Urothelium cell line (cell line): ENCODE measurements at regions not wholly inside any gene's neighbourhood (a gene's known extent, or its start where the extent isn't known, plus 50 kb on each side); places are given as distances from the start of the nearest gene placed in this dataset.
"Not testable (repeated sequence)": the region's sequence is repeated elsewhere in the genome, so short reads cannot be mapped to it uniquely, and the experiment has no call there.

Experiments used
- DNase-seq: peaks from one replicate; pipeline ENCODE4 v3.0.0; 2011; ENCODE audit warnings: low spot score, mixed read lengths
- FAIRE-seq: peaks from 2 replicates; lab custom pipeline; 2011; peaks lifted over from hg19 to GRCh38; lab: Jason Lieb, UNC

DNA sequence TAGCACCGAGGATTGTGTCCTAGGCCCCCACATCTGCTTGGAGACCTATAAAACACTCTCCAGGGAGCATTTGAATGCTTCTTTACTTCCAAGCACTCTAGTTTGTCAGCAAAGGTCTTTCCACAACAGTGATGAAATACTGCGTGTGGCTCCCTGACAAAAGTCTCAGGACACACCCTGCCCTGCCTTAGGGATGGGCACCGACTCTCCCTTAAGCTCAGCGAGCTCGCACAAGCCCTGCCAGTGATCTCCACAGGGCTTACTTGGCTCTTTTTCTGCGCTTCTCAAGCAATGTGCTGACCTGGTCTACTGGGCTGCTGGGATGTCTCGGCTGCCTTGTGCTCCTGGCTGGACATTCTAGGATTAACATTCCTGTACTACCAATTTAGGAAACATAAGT is 84.3 kb upstream of the MPP7 start:
- FAIRE-seq, result no peak
- no peak for DNase-seq

DNA sequence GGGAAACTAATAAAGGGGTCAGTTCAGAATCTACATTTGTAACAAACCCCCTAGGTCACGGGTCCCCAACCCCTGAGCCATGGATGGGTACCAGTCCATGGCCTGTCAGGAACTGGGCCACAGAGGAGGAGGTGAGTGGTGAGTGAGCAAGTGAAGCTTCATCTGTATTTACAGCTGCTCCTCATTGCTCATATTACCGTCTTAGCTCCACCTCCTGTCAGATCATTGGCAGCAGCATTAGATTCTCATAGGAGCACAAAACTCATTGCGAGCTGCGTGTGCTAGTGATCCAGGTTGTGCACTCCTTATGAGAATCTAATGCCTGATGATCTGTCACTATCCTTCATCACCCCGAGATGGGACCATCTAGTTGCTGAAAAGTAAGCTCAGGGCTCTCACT is 88.4 kb upstream of the MPP7 start:
- DNase-seq (no peak), FAIRE-seq (peak; percentile 35)

DNA sequence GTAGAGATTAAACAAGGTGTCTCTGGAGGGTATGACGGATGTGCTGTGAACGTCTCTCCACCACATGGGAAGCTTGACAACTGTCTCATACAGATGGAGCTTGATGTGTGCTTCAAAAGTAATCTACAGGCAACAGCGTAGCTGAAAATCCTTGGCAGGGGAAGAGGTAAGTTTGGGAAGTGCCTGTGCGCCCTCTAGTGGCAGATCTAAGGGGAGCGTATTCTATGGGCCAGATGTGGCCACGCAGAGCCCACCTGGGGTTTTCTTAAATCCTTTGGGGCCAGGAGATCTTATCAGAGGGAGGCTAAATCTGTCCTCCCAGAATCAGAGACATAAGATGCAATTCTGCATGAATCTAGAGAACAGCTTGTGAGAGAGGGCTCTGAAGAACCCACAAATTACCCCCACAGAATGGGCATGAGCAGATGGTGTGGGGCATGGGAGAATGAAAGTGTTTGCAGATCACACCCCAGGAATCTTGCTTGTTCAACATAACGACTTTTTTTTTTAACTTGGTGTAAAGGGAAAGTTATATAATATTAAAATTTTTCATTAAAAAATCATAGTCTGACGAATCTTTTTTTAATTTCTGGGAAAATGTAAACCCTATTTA is 91.2 kb upstream of the MPP7 start:
- FAIRE-seq, result peak; percentile 20
- peak; percentile 67 for DNase-seq

DNA sequence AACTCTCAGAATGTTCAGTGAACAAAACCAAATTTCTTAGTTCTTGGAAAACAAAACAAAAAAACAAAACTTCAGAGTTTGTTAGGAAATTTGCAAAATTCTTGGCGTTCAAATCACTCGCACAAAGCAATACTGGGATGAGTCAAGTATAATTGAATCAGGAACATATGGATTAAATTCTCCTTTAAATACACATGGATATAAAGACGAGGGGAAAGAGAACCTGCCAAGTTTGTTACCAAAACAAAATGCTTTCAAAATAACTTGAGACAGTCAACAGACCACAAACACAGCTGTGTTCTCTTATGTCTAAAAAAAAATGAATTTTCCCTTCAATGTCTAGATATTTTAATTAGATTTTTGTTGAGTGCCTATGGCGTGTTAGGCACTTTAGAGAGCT is 93.5 kb upstream of the MPP7 start:
- no peak for FAIRE-seq
- no peak for DNase-seq

- FAIRE-seq, result no peak
Measured at GRCh38 chr10:28397229-28397628, 94.4 kb upstream of the MPP7 start.

GRCh38 chr10:28400176-28400575 is 97.3 kb upstream of the MPP7 start:
- DNase-seq (no peak), FAIRE-seq (no peak)

More at GRCh38 chr10:28397229-28397628, 94.4 kb upstream of the MPP7 start:
- DNase-seq, result no peak

DNA sequence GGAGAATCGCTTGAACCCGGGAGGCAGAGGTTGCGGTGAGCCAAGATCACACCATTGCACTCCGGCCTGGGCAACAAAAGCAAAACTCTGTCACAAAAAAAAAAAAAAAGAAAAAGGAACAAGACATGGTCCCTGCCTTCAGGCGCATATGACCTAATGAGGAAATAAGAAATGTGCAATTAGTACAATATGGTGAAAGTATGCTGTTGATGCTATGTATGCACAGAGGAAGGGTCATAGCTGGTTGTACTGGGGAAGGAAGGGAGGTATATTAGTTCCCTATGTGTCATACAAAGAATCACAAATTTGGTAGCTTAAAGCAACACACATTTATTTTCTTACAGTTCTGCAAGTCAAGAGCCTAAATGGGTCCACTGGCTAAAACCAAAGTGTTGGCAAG is 97.8 kb upstream of the MPP7 start:
- FAIRE-seq (no peak), DNase-seq (no peak)

DNA sequence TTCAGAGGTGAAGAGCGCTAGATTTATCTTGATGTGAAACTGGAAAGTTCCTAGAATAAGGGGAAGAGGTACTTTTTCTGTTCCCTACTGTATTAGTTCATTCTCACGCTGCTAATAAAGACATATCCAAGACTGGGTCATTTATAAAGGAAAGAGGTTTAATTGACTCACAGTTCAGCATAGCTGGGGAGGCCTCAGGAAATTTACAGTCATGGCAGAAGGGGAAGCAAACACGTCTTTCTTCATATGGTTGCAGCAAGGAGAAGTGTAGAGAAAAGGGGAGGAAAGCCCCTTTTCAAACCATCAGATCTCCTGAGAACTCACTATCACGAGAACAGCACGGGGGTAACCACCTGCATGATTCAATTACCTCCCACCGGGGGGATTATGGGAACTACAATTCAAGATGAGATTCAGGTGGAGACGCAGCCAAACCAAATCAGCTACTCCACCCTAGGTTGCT is 99.8 kb upstream of the MPP7 start:
- FAIRE-seq, result not testable (repeated sequence)

DNA sequence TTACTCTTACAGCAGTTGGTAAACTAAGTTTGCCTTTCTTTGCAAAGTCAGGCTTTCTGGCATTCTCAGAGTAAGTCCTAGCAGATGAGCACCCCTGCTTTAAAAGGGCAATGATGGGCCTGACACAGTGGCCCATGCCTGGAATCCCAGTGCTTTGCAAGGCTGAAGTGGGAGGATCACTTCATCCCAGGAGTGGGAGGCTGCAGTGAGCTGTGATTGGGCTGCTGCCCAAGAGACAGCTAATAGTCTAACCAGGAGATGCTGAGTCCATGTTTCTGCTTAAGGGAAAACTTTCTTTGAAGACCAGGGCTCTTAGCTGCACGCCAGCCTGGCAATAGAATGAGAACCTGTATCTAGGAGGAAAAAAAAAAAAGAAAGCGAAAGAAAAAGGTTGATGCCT is 100.2 kb upstream of the MPP7 start:
- FAIRE-seq, result no peak

More for the DNA sequence above, 99.8 kb upstream of the MPP7 start:
- DNase-seq, result not testable (repeated sequence)

DNA sequence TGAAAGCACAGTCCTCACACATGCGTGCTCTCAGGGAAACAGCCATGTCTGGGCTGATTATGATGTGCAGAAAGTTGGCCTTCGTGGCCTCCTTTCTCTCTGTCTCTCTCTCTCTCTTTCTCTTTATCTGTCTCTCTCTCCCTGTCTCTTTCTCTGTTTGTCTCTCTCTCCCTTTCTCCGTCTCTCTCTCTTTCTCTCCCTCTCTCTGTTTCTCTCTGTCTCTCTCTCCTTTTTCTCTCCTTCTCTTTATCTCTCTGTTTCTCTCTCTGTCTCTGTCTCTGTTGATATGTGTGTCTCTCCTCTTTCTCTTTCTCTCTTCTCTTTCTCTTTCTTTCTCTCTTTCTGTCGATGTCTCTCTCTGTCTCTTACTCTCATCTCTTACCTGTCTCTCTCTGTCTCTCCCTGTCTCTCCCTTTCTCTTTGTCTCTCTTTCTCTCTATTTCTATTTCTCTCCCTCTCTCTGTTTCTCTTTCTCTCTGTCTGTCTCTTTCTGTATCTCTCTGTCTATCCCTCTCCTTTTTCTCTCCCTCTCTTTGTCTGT is 105.4 kb upstream of the MPP7 start:
- FAIRE-seq, result no peak
- DNase-seq, result no peak

More for the DNA sequence above, 100.2 kb upstream of the MPP7 start:
- DNase-seq, result no peak

- FAIRE-seq, result no peak
- no peak for DNase-seq
Measured at GRCh38 chr10:28410420-28411135, 107.7 kb upstream of the MPP7 start.

- FAIRE-seq (no peak), DNase-seq (no peak)
Measured at GRCh38 chr10:28411136-28411460, 108.2 kb upstream of the MPP7 start.

DNA sequence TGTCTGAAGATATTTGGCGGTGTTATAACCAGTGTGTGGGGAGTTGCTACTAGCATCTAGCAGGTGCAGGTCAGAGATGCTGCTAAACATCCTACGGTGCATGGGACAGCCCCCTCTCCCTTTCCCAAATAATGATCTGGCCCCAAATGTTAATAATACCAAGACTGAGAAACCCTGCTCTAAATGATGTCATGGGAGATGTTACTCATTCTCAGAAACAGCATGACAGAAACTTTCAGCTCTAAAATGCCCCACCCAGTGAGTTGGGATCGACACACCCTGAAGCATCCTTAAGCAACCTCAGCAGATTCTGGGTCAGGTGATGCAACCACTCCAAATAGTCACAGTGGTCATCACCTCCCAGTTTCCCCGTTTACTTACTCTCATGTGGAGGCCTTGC is 108.8 kb upstream of the MPP7 start:
- FAIRE-seq (no peak), DNase-seq (no peak)

DNA sequence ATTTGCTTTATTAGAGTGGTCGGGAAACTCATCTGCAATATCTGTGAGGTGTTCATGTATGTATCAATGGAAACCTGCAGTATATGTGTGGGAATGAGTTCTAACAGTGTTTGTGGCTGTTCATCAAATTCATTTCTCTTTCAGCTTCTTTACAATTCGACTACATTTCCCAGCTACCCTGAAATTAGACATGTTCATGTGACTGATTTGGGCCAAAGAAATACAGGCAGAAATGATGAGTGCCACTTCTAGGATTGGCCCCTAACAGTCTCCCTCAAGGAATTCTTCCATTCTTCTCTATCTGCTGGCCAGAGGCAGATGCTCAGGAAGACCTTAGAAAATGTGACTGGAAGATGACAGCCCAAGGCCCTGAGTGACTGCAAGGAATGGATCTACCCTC is 114.8 kb upstream of the WAC start:
- FAIRE-seq, result no peak

DNA sequence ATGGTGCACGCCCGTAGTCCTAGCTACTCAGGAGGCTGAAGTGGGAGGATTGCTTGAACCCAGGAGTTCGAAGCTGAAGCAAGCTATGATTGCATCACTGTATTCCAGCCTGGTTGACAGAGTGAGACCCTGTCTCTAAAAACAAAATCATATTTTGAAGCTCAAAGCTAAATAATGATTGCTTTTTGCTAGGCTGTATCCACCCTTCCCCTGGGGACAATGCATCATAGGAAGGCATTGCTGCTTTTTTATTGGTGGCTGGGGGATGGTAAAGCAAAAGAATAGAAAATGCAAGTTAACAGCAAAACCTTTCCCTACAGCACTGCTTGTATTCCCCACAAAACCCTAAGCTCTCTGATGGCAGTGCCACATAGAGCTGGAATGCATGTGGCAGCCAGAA is 107.5 kb upstream of the WAC start:
- no peak for DNase-seq
- no peak for FAIRE-seq

More for the DNA sequence above, 114.8 kb upstream of the WAC start:
- DNase-seq, result no peak

- FAIRE-seq (no peak), DNase-seq (no peak)
Measured at GRCh38 chr10:28426392-28427159, 106.3 kb upstream of the WAC start.

- FAIRE-seq, result no peak
- no peak for DNase-seq
Measured at GRCh38 chr10:28427376-28427775, 105.5 kb upstream of the WAC start.

- DNase-seq (no peak), FAIRE-seq (no peak)
Measured at GRCh38 chr10:28429045-28429444, 103.9 kb upstream of the WAC start.

DNA sequence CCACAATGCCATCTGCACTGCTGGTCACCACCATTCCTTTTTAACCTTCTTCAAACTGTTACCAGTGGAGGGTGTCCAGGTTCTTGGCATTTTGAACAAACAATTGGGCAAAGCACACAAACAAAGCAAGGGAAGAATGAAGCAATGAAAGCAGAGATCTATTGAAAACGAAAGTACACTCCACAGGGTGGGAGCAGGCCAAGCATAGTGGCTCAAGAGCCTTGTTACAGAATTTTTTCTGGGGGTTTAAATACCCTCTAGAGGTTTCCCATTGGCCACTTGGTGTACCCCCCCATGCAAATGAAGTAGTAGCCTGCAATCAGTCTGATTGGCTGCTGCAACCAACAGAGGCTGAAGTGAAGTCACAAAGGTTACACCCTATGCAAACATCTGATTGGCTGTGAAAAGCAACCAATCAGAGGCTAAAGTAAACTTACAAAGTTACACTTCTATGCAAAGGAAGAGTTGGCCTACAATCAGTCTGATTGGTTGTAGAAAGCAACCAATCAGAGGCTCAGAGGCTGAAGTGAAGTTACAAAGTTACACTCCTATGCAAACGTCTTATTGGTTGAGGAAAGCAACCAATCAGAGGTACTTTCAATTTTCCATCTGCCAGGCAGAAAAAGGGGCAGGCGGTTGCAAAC is 103.2 kb upstream of the WAC start:
- DNase-seq, result no peak
- no peak for FAIRE-seq

- FAIRE-seq (peak; percentile 9), DNase-seq (no peak)
Measured at GRCh38 chr10:28431139-28431538, 101.8 kb upstream of the WAC start.

DNA sequence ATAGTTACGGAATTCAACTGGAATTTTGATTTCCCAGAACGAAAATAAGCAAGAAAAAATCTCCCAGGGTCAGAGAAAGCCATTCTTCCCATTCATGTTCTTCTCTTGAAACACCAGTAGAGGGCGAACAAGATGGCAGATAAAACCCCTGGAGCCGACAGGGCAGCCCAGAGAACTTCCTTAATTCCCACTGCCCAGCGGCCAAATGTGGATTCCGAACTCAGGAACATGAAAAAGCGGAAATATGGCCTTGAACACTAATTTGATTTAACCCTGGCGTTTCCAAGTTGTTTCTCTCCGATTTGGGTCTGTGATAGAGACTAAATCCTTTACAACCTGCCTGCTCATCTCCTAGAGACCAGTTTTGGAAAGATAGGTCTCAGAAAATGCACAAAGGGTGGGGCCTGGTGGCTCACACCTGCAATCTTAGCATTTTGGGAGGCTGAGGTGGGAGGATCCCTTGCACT is 100.7 kb upstream of the WAC start:
- no peak for FAIRE-seq
- peak; percentile 86 for DNase-seq
